ENCODE measurements at regions not wholly inside any gene's neighbourhood (a gene's known extent, or its start where the extent isn't known, plus 50 kb on each side); places are given as distances from the start of the nearest gene placed in this dataset.

- H3K4me2 ChIP-seq (ENCODE audit: insufficient read depth, insufficient read length, low read length) = no peak overlapping the region
- H4K8ac ChIP-seq (replicated peaks; ENCODE audit: insufficient read length, low read depth, low read length) = no peak overlapping the region
- no peak overlapping the region for H3K14ac ChIP-seq (ENCODE audit: insufficient read depth, low read length)
- H4K20me1 ChIP-seq (ENCODE audit: control insufficient read depth, insufficient read depth, insufficient read length) = no peaks in the 10 kb centered on the region
- H2BK12ac ChIP-seq (ENCODE audit: insufficient read length, low read depth, low read length) = no peak overlapping the region
- H3K27me3 ChIP-seq (ENCODE audit: insufficient read depth, low read length) = no peaks in the 10 kb centered on the region
- no peak overlapping the region for H2AFZ ChIP-seq (ENCODE audit: low read length)
- H3K56ac ChIP-seq (ENCODE audit: insufficient read length, low read depth, low read length) = no peak overlapping the region
- H4K91ac ChIP-seq (ENCODE audit: insufficient read length, low read depth, low read length) = no peak overlapping the region
- H3K36me3 Mint-ChIP-seq (ENCODE audit: insufficient read depth in 1 of 3, low read depth in 3 of 3) = no peaks in the 10 kb centered on the region
- H3K4me1 ChIP-seq (ENCODE audit: insufficient read depth, low read length) = no peaks in the 10 kb centered on the region
- no peak overlapping the region for H2AK5ac ChIP-seq (ENCODE audit: insufficient read length, low read length)
- H3K23me2 ChIP-seq (ENCODE audit: insufficient read length, low read depth, low read length, poor library complexity, severe bottlenecking) = no peaks in the 10 kb centered on the region
- H2BK5ac ChIP-seq (ENCODE audit: insufficient read length, low read length) = no peak overlapping the region
- no peak overlapping the region for H3K23ac ChIP-seq (ENCODE audit: insufficient read length, low read depth, low read length)
- no CpG with 5 or more reads among the region's 3 CpGs for WGBS (ENCODE audit: extremely low coverage, insufficient read length, low lambda C conversion rate)
- H3K4ac ChIP-seq (ENCODE audit: low read depth, low read length) = no peak overlapping the region
- no peak overlapping the region for H4K5ac ChIP-seq (ENCODE audit: insufficient read length, low read depth, low read length)
- H3K9me3 Mint-ChIP-seq = no peaks in the 10 kb centered on the region
- H3K27ac Mint-ChIP-seq = no peak overlapping the region
- DNase-seq = no peak
- H2BK15ac ChIP-seq (ENCODE audit: low read depth, low read length) = no peak overlapping the region
- no peak overlapping the region for H3T11ph ChIP-seq (ENCODE audit: low read length)
- H3K4me3 Mint-ChIP-seq = no peak overlapping the region
- H3K27ac ChIP-seq (ENCODE audit: insufficient read length, low read depth, low read length) = no peak overlapping the region
- H2BK120ac ChIP-seq (ENCODE audit: low read depth, low read length, poor library complexity, severe bottlenecking) = no peak overlapping the region
- H3K79me2 ChIP-seq (ENCODE audit: insufficient read depth, low read length) = no peaks in the 10 kb centered on the region
- H3K27me3 Mint-ChIP-seq (ENCODE audit: low read depth) = no peaks in the 10 kb centered on the region
- H3K79me1 ChIP-seq (ENCODE audit: insufficient read depth, low read depth, low read length, poor library complexity, severe bottlenecking) = no peaks in the 10 kb centered on the region
- no peak overlapping the region for H3K18ac ChIP-seq (ENCODE audit: insufficient read length, low read depth, low read length)
- H3K9me3 ChIP-seq (ENCODE audit: control insufficient read depth, low read depth, low read length) = no peaks in the 10 kb centered on the region
- no peak for TF ChIP-seq CTCF (conservative IDR thresholded peaks at IDR 0.05)
- peaks cover 11 to 12% of the 10 kb centered on the region in 2 experiments for H3K4me1 Mint-ChIP-seq
- no peak overlapping the region for H2BK20ac ChIP-seq (ENCODE audit: low read depth, low read length, poor library complexity, severe bottlenecking)
- no peak overlapping the region for H3K9ac ChIP-seq (ENCODE audit: extremely low read depth, insufficient read length, low read length)
Observed at GRCh38 chr2:107008843-107009242, 122.9 kb upstream of the ST6GAL2 start.

Measured in H9 (cell line).